H1 (cell line): ENCODE measurements at regions not wholly inside any gene's neighbourhood (a gene's known extent, or its start where the extent isn't known, plus 50 kb on each side); places are given as distances from the start of the nearest gene placed in this dataset.

ENCODE experiments used
- CEBPB ChIP-seq: IDR thresholded peaks from 2 replicates; pipeline ENCODE4 v1.6.1; 2012; ENCODE audit warnings: low read depth, low read length
- EZH2 ChIP-seq: fragments of 200-600 bp; sonication (generic); IDR thresholded peaks from 2 replicates; pipeline ENCODE4 v1.7.1; 2012; ENCODE audit warnings: low read depth, mild to moderate bottlenecking, moderate library complexity, low read length, inconsistent platforms; ENCODE audit not compliant: severe bottlenecking
- FOSL1 ChIP-seq: IDR thresholded peaks from 2 replicates; pipeline ENCODE4 v1.6.1; 2011; ENCODE audit warnings: mild to moderate bottlenecking, low read depth, low read length, moderate library complexity; ENCODE audit not compliant: insufficient read depth
- GABPA ChIP-seq: IDR thresholded peaks from 2 replicates; pipeline ENCODE4 v1.6.1; 2011; ENCODE audit warnings: mild to moderate bottlenecking, low read length, moderate library complexity, borderline replicate concordance; ENCODE audit not compliant: insufficient read depth
- KDM4A ChIP-seq: IDR thresholded peaks from one replicate; pipeline ENCODE4 v1.7.1; 2012; ENCODE audit warnings: low read depth, mild to moderate bottlenecking, moderate library complexity, low read length, inconsistent platforms; ENCODE audit not compliant: severe bottlenecking
- POLR2A ChIP-seq, 2 experiments: IDR thresholded peaks; 1 replicate in 1 of 2; 2 replicates in 1 of 2; pipeline ENCODE4 v1.6.1; 2011; ENCODE audit warnings: low read depth in 2 of 2, low read length in 2 of 2, mild to moderate bottlenecking in 2 of 2; ENCODE audit errors: control extremely low read depth in 1 of 2
- SIN3A ChIP-seq, 2 experiments: IDR thresholded peaks in 1 of 2; conservative IDR thresholded peaks in 1 of 2; 2 replicates each; pipeline ENCODE4 v1.6.1; 2011 to 2012; ENCODE audit warnings: low read length in 2 of 2, improper control_type of control experiment in 1 of 2, low read depth in 1 of 2, mild to moderate bottlenecking in 1 of 2
- YY1 ChIP-seq: IDR thresholded peaks from 2 replicates; pipeline ENCODE4 v1.6.1; 2011; ENCODE audit warnings: low read depth, mild to moderate bottlenecking, low read length
- TF ChIP-seq, protein P1 (sequence below), 3 experiments: IDR thresholded peaks; 1 replicate in 2 of 3; 2 replicates in 1 of 3; pipeline versions ENCODE4 v1.5.1 to v1.6.1; 2011; ENCODE audit warnings: low read length in 3 of 3, mild to moderate bottlenecking in 3 of 3, inconsistent platforms in 2 of 3, low read depth in 1 of 3, moderate library complexity in 1 of 3; ENCODE audit not compliant: insufficient read depth in 1 of 3; ENCODE audit errors: control extremely low read depth in 1 of 3

DNA sequence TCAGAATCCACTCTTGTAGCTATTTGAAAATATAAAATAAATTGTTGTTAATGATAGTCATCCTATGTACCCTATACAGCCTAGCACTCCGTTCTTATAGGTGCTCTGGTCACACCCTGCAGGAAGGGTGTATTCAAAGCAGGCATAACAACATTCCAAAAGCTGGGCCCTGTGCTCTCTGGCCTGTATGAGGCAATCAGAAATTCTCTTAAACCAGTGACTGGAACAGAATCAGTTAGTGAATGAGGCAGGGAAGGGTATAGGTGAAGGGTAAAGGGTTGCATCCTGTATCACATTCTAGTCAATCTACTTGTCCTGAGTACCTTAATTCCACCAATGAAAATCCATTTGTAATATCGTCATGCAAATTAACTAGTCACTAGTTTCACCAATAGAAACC is 154.5 kb upstream of the ZNF217 start:
- TF ChIP-seq GABPA (no peak), KDM4A (no peak), CEBPB (peak; percentile 57), SIN3A (conservative IDR thresholded peaks at IDR 0.05 in 1 of 2, IDR thresholded peaks at IDR 0.05 in 1 of 2; ENCODE audit: low read depth in 1 of 2, low read length in 2 of 2) (no peak), EZH2 (no peak), FOSL1 (no peak), YY1 (no peak), POLR2A (IDR thresholded peaks at IDR 0.05; ENCODE audit: control extremely low read depth in 1 of 2, low read depth in 2 of 2, low read length in 2 of 2) (no peak)
- TF ChIP-seq, protein P1, sequence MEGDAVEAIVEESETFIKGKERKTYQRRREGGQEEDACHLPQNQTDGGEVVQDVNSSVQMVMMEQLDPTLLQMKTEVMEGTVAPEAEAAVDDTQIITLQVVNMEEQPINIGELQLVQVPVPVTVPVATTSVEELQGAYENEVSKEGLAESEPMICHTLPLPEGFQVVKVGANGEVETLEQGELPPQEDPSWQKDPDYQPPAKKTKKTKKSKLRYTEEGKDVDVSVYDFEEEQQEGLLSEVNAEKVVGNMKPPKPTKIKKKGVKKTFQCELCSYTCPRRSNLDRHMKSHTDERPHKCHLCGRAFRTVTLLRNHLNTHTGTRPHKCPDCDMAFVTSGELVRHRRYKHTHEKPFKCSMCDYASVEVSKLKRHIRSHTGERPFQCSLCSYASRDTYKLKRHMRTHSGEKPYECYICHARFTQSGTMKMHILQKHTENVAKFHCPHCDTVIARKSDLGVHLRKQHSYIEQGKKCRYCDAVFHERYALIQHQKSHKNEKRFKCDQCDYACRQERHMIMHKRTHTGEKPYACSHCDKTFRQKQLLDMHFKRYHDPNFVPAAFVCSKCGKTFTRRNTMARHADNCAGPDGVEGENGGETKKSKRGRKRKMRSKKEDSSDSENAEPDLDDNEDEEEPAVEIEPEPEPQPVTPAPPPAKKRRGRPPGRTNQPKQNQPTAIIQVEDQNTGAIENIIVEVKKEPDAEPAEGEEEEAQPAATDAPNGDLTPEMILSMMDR (IDR thresholded peaks at IDR 0.05; ENCODE audit: control extremely low read depth in 1 of 3, insufficient read depth in 1 of 3, low read depth in 1 of 3, low read length in 3 of 3): no peak
